GM18909 (cell line): ENCODE measurements at regions not wholly inside any gene's neighbourhood (a gene's known extent, or its start where the extent isn't known, plus 50 kb on each side); places are given as distances from the start of the nearest gene placed in this dataset.

Experiments
- ATAC-seq: cut with Tn5 transposase; IDR thresholded peaks from one replicate; pipeline ENCODE4 v1.9.1; 2021; ENCODE audit warnings: mild to moderate bottlenecking; ENCODE audit not compliant: unreplicated experiment, poor library complexity

DNA sequence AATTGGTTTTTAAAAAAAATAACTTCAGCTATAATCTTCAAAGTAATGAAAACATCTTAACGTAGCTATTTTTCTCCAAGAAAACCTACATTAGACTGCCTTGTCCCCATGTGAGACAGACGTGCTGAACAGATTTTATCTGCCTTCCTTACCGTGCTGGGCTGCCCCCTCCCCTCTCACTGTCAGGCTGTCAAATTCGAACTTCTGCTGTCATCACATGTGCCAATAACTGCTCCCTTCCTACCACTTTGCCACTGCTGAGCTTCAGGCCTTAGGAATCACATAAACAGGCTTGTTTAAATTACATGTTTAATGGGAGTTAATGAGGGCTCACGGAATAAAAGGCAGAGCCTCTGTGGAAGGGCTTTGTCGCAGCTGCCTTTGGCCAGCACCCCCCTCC lies 77.0 kb upstream of the NHSL1 start:
- ATAC-seq, result no peak

DNA sequence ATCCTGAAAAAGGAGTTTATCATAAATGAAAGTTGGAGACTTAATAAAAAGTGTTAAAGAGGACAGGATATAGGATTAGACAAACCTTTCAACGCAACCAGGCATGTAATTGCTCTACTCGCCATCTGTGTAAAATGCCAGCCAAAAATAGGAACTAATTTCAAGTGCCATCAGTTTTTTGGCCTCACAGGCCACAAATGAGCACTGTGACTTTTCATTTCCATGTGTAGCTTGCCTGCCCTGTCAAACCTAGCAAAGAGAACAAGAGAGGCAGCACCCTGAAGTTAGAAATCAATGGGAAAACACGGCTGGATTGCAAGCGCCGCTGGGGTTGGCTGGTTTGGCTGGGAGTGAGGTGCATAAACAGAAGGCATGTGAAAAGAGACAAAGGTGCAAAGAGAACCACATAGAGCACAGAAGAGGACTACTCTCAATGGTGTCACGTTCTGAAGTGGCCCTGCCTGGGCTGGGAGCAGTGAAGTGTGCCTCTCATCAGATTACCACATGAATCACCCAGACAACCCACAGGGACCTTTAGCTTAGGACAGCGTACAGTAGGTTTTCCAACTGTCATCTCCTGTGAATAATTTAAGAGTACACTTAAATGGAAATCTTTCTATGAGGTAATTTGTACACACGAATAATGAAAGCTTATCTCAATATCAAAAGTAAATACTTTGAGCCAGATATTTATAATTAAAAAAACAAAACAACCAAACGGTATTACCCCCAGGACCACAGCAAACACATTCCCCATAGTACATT lies 78.0 kb upstream of the NHSL1 start:
- ATAC-seq, result no peak

DNA sequence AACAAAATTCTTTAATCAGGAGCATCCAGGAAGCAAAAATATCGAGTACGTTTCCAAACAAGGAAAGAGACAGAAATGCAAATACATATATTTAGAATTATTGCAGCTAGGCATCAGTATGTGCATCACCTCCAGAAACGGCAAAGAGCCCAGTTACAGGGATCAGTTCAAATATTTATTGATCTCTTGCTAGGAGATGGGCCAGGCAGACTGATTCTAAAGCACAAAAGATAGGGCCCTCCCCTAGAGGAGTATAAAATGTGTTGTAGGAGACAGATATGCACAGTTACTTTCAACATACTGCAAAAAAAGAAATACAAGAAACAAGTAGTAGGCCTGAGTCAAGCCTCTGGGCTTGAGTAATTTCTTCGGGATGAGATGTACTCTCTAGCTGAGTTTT lies 80.7 kb upstream of the NHSL1 start:
- no peak for ATAC-seq

DNA sequence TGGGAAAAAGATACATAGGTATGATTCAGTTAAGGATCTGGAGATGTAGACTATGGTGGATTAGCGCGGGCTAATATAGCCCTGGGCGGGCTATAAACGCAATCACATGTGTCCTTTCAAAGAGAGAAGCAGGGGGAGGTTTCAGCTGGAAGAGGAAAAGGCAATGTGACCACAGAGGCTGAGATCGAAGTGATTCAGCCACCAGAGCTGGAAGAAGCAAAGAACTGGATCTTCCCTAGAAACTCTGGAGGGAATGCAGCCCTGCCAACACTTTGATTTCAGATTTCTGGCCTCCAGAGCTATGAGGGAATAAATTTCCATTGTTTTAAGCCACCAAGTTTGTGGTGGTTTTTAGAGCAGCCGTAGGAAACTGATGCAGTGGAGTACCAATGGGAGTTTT lies 81.5 kb upstream of the NHSL1 start:
- no peak for ATAC-seq

DNA sequence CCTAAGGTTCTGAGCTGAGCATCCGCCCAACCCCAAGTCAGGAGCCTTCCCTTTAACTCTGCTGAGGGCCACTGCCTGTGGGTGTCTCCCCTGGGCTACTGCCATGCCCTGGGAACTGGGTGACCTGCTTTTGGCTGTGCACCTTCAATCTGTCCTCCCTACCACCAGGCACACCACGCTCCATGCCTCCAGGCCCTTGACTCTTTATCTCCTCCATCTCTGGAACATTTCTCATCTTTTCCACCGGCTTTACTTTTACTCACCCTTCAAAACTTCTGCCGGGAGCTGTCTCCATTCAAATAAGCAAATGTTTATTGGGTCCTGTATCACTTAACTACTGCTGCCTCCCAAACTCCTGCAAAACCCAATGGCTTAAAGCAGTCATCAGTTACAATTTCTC lies 83.3 kb upstream of the NHSL1 start:
- no peak for ATAC-seq

DNA sequence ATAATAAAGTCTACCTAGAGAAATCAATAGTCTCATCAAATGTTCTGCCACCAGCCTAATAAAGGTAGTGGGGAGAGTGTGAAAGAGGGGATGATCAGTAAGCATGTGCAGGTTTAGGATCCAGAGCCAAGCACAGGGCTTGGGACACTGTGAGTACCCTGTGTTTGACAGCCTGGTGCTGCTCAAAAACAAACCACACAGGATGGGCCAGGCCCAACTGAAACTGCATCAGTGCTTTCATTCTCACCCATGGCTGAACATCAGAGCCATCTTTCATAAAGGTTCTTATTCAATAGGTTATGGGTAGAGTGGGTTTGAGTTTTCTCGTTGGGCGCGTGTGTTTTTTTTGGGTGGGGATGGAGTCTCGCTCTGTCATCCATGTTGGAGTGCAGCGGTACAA lies 87.3 kb upstream of the NHSL1 start:
- ATAC-seq, result peak; percentile 66

DNA sequence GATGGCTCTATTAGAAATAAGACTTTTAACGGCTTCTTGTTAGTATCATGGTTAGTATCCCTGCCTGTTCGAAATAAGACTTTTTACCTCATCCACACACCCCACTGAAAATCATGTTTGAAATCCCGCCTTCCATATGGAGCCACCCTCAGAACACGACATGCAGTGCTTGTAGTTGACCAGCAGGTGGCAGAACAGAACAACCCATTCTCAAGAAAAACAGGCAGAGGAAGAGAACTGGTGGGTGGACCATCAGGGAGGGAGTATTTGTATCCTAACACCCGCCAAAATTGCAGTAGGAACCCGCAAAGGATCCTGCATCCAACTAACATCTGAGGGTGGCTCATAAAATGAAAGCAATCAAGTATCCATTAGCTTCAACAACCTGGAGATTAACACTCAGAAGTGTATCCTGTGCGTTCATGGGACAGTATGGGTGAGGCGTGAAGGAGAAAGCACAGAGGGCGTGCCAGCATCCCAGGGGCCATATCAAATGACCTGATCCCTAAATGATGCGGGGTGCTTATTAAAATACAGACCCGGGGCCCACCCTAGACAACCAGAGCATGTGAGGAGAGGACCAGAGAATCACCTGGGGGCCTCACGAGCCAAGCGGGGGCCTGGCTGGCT lies 89.6 kb upstream of the NHSL1 start:
- ATAC-seq, result peak; percentile 28

DNA sequence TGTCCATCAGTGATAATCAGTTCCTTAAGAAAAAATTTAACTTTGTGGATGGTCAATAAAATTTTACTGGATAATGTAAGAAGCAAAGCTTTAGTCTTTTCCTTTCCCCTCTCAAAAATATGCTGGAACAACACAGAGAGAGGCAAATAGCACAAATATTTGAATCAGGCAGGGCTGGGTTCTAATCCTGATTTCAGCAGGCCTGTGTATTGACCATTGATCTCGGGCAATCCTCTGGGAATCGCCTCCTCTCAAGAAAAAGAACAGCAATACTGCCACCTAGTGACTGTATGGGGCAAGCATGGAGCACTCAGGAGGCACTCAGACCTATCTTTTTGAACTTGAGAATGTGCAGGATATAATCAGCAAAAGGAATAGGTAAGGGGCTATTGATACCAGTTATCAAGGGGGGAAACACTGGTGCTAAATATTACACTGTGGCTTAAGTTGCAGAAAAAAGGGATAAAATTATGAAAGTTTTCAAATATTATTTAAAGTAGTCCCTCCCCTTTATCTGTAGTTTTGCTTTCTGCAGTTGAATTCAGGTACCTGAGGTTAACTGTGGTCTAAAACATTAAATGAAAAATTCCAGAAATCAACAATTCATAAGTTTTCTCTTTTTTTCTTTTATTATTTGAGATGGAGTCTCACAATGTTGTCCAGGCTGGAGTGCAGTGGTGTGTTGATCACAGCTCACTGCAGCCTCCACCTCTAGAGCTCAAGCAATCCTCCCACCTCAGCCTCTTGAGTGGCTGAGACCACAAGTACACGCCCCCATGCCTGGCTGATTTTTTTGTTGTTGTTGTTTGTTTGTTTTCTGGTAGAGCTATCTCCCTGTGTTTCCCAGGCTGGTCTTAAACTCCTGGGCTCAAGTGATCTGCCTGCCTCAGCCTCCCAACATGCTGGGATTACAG lies 91.8 kb upstream of the NHSL1 start:
- no peak for ATAC-seq

DNA sequence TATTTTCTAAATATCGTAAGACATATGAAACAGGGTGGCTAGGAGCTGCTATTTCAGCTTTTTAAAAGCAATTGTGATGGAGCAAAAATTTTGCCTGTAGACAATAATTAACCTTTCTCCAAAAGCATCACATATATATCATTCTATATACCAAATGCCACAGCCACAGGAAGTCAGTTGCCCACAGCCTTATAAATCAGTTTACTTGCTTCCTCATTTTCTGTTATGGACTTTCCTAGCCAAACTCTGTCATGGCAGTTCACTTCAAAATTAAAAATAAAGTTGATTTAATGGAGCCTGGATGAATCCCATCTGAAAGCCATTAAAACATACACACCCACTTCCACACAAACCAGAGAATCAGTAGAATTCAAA lies 93.4 kb upstream of the NHSL1 start:
- ATAC-seq, result peak; percentile 75

DNA sequence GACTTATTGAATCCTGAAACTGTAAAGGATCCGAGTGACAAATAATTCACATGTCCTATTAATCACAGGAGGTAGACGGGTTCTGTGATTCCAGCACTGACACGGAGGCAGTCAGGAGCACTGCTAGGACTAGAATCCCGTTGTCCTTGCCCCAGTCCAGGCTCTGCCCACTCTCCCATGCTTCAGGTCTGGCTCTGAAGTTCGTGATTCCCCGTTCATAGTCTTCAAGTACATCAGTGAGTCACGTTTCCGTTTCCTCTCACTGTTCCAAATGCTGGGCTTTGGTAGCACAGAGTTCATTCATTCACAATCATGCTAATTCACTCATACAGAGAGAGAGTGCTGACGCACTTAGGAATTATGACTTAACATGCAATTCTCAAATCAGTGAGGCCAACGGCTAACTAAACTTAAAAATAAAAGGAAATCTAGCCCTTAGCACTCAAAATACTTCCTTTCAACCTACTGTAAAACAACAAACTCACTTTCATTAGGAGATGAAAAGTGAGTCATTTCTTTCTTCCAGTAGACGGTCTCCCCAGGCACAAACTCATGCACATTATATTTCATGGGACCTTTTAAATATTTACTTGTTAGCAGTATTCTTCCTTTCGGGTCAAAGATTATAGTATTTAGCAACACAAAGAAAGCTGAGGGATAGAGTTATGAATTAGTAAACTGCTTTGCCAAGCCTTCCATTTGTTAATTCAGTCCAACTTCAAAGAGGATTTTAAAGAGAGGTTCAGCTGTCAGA lies 94.0 kb upstream of the NHSL1 start:
- ATAC-seq, result peak; percentile 79

DNA sequence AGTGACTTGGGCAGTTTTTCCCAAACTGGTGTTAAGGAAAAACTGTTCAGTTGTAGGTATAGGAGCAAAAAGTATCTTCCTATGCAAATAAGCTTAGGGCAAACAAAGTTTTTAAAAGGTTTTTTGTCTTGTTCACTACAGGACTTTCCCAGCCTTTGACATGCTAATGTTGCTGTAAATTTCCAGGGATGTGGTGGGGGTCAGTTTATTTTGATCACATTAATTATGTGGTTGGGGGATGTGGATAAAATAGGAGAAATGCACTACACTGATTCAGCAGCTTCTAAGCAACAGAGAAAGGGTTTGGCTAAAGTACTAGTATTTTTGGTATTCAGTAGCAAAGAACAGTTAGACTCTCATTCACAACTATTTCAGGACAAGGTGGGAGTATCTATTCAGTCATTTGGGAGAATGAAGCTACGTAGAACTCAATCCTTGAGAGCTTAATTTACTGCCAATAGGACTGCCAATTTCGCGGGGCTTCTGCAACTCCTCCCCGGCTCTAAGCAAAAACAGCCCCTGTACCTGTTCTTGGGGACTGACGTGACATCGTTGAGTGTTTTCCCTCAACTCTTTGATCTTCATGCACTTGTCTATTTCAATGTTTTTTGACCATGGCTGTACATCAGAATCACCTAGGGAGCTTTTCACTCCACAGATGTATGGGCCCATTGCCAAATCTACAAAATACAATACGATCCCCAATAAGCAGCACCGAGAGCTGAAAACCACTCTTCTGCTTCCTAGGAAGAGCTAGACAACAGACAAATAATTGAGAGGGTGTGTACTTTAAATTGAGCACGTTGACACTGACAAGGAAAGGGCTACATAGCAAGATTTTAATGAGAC lies 94.8 kb upstream of the NHSL1 start:
- no peak for ATAC-seq

DNA sequence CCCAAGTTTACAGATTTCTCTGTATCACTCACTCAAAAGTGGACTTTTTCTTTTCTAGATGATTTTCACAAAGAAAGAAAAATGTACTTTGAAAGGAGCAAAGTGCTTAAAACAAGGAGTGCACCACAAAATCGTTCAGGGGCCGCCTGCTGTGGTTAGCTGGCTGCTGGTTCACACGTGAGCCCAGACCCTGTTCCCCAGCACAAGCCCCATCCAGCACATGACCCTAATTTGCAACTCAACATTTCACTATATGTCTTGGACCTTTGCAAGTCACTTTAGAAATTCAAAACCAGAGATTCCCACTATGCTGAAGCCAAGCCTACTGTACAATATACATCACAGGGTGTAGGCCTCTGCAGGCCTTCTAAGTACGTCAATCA lies 95.5 kb upstream of the NHSL1 start:
- ATAC-seq, result no peak

DNA sequence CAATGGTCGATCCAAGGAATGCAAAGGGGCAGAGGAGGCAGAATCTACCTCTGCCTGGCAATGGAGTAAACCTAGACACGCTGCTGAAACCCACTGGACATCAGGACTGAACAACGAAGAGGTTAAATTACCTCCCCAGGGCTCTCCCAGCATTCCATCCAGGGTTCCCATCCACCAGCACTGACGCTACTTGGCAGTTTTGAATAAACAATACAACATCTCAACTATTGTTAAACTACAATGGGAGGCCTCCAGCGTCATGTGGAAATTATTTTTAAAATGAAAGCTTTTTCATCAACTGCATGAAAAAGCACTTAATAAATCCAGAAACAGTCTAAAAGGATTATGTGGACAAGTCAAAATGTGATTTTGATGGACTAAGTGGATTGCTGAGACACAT lies 96.8 kb upstream of the NHSL1 start:
- no peak for ATAC-seq

DNA sequence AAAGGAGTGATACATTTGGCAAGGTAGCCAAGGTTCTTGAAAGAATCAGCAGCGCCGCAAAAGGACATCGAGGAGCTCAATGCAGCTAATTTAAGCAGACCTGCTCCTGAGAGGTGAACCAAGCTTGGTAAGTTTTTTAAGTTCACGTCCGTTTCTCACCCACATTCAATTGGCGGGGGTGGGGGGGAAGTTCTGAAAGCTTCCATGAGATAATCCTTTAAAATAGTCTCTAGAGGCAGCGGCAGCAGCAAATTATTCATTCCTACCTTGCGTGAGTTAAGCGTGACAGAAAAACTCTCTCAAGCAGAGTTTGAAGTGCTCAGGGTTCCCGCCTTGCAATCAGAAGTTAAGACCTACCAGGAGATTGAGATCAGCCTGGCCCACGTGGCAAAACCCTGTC lies 97.3 kb upstream of the NHSL1 start:
- no peak for ATAC-seq

DNA sequence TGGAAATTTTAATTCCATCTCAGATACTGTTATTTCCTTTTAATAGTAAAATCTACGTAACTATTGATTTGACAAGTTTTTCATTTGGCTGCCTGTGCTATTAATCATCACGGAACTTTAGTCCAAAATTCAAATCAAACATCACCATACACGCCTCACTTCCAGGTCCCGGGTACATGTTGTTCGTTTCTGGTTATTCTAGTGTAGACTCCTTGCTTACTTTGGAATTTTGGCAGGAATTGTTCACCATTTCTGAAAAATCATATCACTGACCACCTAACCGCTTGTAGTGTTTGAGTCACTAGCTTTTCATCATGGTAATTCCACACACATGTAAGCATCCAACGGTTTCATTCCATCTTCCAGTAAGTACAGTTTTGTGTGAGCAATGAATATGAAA lies 98.0 kb upstream of the NHSL1 start:
- ATAC-seq, result no peak

DNA sequence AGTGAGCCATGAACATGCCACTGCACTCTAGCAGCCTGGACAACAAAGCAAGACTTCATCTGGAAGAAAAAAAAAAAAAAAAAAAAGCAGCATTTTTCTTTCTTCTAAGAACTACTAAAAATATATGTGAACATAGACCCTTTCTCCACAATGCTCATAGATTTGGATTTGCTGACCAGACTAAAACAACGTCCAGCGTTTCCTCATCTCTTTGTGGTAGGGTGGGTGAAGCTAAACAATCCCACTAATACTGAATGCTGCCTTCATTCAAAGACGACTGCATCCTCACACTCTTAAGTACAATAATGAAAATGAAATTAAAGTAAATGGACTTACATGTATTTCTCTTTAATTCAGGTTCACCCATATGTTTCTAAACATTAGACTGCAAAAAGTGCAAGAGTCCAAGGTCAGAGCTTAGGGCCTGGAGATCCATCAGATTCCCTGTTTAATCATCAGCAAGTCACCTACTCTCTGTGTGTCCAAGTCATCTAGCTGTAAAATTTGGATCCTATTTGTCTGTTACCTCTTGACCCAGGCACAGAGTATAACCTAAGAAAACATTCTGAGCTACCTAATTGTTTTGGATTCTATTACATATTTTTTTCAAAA lies 99.4 kb upstream of the NHSL1 start:
- no peak for ATAC-seq

DNA sequence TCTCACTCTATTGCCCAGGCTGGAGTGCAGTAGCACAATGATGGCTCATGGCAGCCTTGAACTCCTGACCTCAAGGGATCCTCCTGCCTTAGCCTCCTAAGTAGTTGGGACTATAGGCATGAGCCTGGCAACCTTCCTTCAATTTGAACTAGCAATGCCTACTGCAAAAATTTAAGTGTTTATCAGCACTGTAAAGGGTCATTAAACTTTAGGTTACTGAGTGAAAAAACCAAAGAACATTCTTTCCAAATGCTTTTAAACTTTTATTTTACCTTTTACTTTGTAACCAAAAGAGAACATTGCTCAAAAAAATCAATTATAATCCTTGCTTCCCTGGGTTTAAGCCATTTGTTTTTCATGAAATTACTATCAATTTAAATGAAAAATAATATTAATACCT lies 101.0 kb upstream of the NHSL1 start:
- no peak for ATAC-seq

DNA sequence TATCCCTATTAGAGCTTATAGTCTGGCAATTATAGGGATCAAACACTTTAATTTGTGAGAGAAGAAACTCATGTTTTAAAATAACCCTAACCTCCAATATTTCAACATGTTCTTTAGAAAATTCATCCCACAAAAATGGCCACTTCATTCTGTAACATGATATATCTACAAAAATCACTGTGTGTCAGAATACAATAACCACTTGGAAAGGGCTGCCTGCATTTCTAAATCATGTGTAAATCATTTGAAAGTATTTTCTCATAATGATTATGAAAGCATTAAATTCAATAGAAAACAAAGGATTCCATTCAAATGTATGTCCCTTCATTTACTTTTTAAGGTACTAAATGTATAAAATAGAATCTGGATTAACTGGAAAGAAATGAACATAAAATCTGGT lies 101.4 kb upstream of the NHSL1 start:
- no peak for ATAC-seq

DNA sequence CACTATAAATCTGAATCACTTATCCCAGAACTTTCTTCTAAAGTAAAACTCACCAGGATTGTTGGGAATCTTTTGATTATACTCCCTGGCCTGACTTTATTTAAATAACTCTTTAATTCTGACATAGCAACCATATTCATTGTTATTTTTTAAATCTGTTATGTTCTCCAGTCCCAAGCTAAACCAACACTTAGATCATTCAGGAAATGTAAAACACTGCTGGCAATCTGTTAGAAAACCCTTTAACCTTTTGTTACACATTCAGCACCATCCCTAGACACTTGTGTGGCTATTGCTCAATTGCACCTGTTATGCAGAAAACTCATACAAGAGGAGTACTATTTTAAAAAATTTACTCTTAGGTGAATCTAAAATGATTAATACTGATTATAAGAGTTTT lies 101.8 kb upstream of the NHSL1 start:
- ATAC-seq, result no peak
